ENCODE measurements at regions not wholly inside any gene's neighbourhood (a gene's known extent, or its start where the extent isn't known, plus 50 kb on each side); places are given as distances from the start of the nearest gene placed in this dataset.

- ChIA-PET POLR2A (ENCODE audit: unreplicated experiment) (no interaction called here), CTCF (no interaction called here)
- TF ChIP-seq, protein P1, sequence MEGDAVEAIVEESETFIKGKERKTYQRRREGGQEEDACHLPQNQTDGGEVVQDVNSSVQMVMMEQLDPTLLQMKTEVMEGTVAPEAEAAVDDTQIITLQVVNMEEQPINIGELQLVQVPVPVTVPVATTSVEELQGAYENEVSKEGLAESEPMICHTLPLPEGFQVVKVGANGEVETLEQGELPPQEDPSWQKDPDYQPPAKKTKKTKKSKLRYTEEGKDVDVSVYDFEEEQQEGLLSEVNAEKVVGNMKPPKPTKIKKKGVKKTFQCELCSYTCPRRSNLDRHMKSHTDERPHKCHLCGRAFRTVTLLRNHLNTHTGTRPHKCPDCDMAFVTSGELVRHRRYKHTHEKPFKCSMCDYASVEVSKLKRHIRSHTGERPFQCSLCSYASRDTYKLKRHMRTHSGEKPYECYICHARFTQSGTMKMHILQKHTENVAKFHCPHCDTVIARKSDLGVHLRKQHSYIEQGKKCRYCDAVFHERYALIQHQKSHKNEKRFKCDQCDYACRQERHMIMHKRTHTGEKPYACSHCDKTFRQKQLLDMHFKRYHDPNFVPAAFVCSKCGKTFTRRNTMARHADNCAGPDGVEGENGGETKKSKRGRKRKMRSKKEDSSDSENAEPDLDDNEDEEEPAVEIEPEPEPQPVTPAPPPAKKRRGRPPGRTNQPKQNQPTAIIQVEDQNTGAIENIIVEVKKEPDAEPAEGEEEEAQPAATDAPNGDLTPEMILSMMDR (conservative IDR thresholded peaks at IDR 0.05; ENCODE audit: low read depth, low read length) = no peak
- TF ChIP-seq EZH2 (IDR thresholded peaks at IDR 0.05; ENCODE audit: low read length, unreplicated experiment) = no peak
- TF ChIP-seq EZH2phosphoT487 (IDR thresholded peaks at IDR 0.05; ENCODE audit: borderline replicate concordance, low read length) = no peak
- H3K9ac ChIP-seq (ENCODE audit: low read length) = no peak overlapping the region
- no peak for ATAC-seq
- H3K79me2 ChIP-seq (ENCODE audit: low read length) = no peaks in the 10 kb centered on the region
- DNase-seq = no peak
- no peak overlapping the region for H3K27ac ChIP-seq (ENCODE audit: low read length)
- no peaks in the 10 kb centered on the region for H3K9me3 ChIP-seq (ENCODE audit: low read length)
- no peaks in the 10 kb centered on the region for H3F3A ChIP-seq (ENCODE audit: low read length, unreplicated experiment)
- no peak overlapping the region for H3K4me2 ChIP-seq (ENCODE audit: low read length)
- no peaks in the 10 kb centered on the region for H3K9me2 ChIP-seq (replicated peaks; ENCODE audit: low read length)
- H3K4me3 ChIP-seq (ENCODE audit: low read length) = no peak overlapping the region
- intact Hi-C loops (cut with micrococcal nuclease) = no loop called here
- BruUV-seq (replicated peaks) = no TSS peak
- no peaks in the 10 kb centered on the region for H4K20me1 ChIP-seq (ENCODE audit: low read length)
- H3K4me1 ChIP-seq (ENCODE audit: insufficient read depth, low read length) = no peaks in the 10 kb centered on the region
- no peaks in the 10 kb centered on the region for H3K36me3 ChIP-seq (ENCODE audit: low read depth, low read length)
- no peaks in the 10 kb centered on the region for H3K27me3 ChIP-seq (ENCODE audit: low read length)
- H2AFZ ChIP-seq (ENCODE audit: low read length) = no peak overlapping the region
Observed at GRCh38 chrX:25667681-25668080, 470.5 kb upstream of the MAGEB18 start.

GRCh38 chrX:25674776-25675175 lies 463.4 kb upstream of the MAGEB18 start:
- no peak overlapping the region for H3K4me3 ChIP-seq (ENCODE audit: low read length)
- no peaks in the 10 kb centered on the region for H3F3A ChIP-seq (ENCODE audit: low read length, unreplicated experiment)
- no TSS peak for BruUV-seq (replicated peaks)
- POLR2A ChIA-PET (ENCODE audit: unreplicated experiment) = no interaction called here
- no peaks in the 10 kb centered on the region for H3K36me3 ChIP-seq (ENCODE audit: low read depth, low read length)
- H3K4me1 ChIP-seq (ENCODE audit: insufficient read depth, low read length) = no peaks in the 10 kb centered on the region
- TF ChIP-seq EZH2 (IDR thresholded peaks at IDR 0.05; ENCODE audit: low read length, unreplicated experiment) (no peak), EZH2phosphoT487 (IDR thresholded peaks at IDR 0.05; ENCODE audit: borderline replicate concordance, low read length) (no peak)
- TF ChIP-seq, protein P1 (conservative IDR thresholded peaks at IDR 0.05; ENCODE audit: low read depth, low read length) = no peak
- no peak overlapping the region for H3K4me2 ChIP-seq (ENCODE audit: low read length)
- H2AFZ ChIP-seq (ENCODE audit: low read length) = no peak overlapping the region
- no peak overlapping the region for H3K27ac ChIP-seq (ENCODE audit: low read length)
- H3K79me2 ChIP-seq (ENCODE audit: low read length) = no peaks in the 10 kb centered on the region
- intact Hi-C loops (cut with micrococcal nuclease) = no loop called here
- H4K20me1 ChIP-seq (ENCODE audit: low read length) = no peaks in the 10 kb centered on the region
- DNase-seq (no peak), ATAC-seq (no peak)
- CTCF ChIA-PET = no interaction called here
- no peaks in the 10 kb centered on the region for H3K9me2 ChIP-seq (replicated peaks; ENCODE audit: low read length)
- H3K9me3 ChIP-seq (ENCODE audit: low read length) = no peaks in the 10 kb centered on the region
- H3K9ac ChIP-seq (ENCODE audit: low read length) = no peak overlapping the region
- no peaks in the 10 kb centered on the region for H3K27me3 ChIP-seq (ENCODE audit: low read length)

DNA sequence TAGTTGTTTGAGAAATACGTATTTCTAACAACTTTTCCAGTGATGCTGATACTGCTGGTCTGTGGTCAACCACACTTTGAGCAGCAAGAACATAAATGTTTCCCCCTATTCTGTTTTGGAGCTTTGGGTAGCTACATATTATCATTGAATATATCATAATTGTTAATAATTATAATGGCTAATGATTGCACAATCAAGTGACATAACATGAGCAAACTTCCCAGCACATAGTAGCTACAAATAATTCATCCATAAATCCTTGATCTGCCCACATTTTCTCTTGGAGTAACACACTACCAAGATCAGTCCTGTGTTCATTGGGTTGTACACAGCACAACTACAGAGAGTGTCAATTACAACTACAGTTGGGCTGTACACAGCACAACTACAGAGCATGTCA lies 436.3 kb upstream of the MAGEB18 start:
- Histone ChIP-seq H3K9ac (ENCODE audit: low read length) (no peak overlapping the region), H3K27ac (ENCODE audit: low read length) (no peak overlapping the region), H3K9me2 (replicated peaks; ENCODE audit: low read length) (no peaks in the 10 kb centered on the region), H4K20me1 (ENCODE audit: low read length) (no peaks in the 10 kb centered on the region), H3F3A (ENCODE audit: low read length, unreplicated experiment) (no peaks in the 10 kb centered on the region), H3K4me2 (ENCODE audit: low read length) (no peak overlapping the region), H3K9me3 (ENCODE audit: low read length) (no peaks in the 10 kb centered on the region), H3K4me1 (ENCODE audit: insufficient read depth, low read length) (no peaks in the 10 kb centered on the region), H3K36me3 (ENCODE audit: low read depth, low read length) (no peaks in the 10 kb centered on the region), H3K79me2 (ENCODE audit: low read length) (no peaks in the 10 kb centered on the region), H3K27me3 (ENCODE audit: low read length) (no peaks in the 10 kb centered on the region), H2AFZ (ENCODE audit: low read length) (no peak overlapping the region), H3K4me3 (ENCODE audit: low read length) (no peak overlapping the region)
- intact Hi-C loops (cut with micrococcal nuclease) = no loop called here
- ChIA-PET POLR2A (ENCODE audit: unreplicated experiment) (no interaction called here), CTCF (no interaction called here)
- DNase-seq (no peak), ATAC-seq (no peak)
- TF ChIP-seq EZH2phosphoT487 (IDR thresholded peaks at IDR 0.05; ENCODE audit: borderline replicate concordance, low read length) = no peak
- TF ChIP-seq, protein P1 (conservative IDR thresholded peaks at IDR 0.05; ENCODE audit: low read depth, low read length) = no peak
- TF ChIP-seq EZH2 (IDR thresholded peaks at IDR 0.05; ENCODE audit: low read length, unreplicated experiment) = no peak
- BruUV-seq (replicated peaks) = no TSS peak
